SK-N-DZ (cell line): ENCODE measurements at regions not wholly inside any gene's neighbourhood (a gene's known extent, or its start where the extent isn't known, plus 50 kb on each side); places are given as distances from the start of the nearest gene placed in this dataset.
A peak's percentile ranks its signal among the peaks of the same experiment; 100 is the strongest.
"Not testable (repeated sequence)": the region's sequence is repeated elsewhere in the genome, so short reads cannot be mapped to it uniquely, and the experiment has no call there.

Experiments used
- DNase-seq: peaks from one replicate; pipeline ENCODE4 v3.0.0-alpha.2; 2015; ENCODE audit warnings: low spot score

DNA sequence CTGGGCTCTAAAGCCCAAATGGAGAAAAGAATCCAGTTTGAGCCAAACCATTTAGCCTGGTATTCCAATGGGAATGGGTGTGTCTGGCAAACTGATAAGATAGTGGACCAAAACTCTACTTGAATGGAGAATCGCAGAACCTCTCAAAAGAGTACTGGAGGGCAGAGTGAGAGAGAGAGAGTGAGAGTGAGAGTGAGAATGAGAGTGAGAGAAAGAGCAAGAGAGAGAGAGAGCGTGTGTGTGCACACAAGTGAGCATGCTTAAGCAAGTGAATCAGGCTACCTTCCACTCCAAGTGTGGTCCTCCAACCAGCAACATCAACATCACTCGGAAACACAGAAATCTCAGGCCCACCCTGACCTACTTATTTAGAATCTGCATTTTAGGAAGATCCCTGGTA is 58.8 kb downstream of the UQCRFS1 start:
- no peak for DNase-seq

DNA sequence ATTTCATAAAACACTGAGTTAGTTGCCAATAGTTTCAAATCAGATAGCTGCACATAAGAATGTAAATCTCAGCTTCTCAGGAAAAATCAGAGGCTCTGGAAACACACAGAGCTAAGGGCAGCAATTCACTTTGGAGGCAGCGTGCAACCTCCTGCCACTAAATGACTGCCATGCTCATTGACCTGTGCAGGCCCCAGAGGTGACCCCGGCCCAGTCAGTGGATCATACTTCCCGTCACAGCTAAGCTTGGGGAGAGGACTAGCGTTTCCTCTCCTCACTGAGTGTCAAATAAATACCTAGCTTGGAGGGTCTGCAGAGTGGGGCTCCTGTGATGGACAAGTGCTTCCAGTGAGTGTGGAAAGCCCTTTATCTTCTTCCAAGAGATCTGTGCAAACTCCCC is 67.2 kb downstream of the UQCRFS1 start:
- no peak for DNase-seq

DNA sequence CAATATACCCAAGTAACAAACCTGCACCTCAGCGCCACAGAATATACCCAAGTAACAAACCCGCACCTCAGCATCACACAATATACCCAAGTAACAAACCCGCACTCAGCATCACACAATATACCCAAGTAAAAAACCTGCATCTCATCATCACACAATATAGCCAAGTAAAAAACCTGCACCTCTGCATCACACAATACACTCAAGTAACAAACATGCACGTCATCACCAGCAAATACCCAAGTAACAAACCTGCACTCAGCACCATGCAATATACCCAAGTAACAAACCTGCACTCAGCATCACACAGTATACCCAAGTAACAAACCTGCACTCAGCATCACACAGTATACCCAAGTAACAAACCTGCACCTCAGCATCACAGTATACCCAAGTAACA is 69.8 kb downstream of the UQCRFS1 start:
- no peak for DNase-seq

DNA sequence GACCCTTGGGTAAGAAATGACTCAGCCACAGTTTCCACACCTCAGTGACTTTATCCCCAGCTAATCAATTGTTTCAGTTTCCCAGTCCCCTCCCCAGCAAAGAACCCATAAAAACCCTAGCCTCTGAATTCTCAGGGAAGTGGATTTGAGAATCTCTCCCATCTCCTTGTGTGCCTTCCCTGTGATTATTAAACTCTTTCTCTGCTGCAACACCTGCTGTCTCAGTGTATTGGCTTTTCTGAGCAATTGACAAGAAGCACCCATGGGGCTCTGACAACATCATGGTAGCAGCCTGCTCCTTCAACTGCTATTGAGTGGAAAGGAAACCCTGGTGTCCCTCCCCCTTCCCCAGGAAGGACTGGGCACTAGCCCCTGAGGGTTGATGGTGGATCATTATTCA is 73.7 kb downstream of the UQCRFS1 start:
- no peak for DNase-seq

DNA sequence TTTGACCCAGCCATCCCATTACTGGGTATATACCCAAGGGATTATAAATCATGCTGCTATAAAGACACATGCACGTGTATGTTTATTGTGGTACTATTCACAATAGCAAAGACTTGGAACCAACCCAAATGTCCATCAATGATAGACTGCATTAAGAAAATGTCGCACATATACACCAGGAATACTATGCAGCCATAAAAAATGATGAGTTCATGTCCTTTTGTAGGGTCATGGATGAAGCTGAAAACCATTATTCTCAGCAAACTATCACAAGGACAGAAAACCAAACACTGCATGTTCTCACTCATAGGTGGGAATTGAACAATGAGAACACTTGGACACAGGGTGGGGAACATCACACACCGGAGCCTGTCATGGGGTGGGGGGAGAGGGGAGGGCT is 74.7 kb downstream of the UQCRFS1 start:
- not testable (repeated sequence) for DNase-seq

DNA sequence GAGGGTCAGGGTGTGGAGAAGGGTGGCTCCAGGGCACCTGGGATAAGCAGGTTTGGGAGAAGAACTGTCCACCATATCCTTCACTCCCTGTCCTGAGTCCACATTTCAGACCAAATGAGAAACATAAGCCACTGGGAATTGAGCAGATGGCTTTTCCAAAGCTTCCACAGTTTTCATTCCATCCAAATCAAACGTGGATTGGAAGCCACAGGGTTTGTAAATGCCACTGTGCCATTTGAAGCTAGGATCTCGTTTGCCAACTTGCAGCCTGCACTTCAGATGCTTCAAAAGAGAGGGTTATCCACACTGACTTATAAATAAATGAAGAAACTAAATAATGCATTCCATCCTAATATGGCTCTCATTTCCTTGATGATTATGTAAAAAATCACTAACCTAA is 81.5 kb downstream of the UQCRFS1 start:
- no peak for DNase-seq

DNA sequence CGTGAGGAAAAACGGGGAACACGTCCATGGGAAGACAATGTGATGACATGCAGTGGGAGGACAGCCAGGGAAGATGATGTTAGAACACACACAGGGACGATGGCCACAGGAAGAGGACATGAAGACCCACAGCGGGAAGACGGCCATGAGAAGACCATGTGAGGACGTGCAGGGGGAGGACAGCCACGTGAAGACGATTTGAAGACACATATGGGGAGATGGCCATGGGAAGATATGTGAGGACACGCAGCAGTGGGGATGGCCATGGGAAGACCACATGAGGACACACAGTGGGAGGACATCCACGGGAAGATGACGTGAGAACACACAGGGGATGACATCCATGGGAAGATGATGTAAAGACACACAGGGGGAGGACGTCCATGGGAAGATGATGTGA is 83.8 kb downstream of the UQCRFS1 start:
- no peak for DNase-seq

DNA sequence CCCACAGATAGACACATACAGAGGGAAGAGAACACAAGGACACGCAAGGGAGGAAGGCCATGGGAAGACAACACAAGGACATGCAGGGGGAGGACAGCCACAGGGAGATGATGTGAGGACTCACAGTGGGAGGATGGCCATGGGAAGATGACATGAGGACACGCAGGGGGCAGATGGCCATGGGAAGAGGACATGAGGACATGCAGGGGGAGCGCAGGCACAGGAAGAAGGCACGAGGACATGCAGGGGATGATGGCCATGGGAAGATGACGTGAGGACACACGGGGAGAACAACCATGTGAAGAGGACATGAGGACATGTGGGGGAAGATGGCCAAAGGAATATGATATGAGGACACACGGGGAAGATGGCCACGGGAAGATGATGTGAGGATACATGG is 84.7 kb downstream of the UQCRFS1 start:
- DNase-seq, result no peak

DNA sequence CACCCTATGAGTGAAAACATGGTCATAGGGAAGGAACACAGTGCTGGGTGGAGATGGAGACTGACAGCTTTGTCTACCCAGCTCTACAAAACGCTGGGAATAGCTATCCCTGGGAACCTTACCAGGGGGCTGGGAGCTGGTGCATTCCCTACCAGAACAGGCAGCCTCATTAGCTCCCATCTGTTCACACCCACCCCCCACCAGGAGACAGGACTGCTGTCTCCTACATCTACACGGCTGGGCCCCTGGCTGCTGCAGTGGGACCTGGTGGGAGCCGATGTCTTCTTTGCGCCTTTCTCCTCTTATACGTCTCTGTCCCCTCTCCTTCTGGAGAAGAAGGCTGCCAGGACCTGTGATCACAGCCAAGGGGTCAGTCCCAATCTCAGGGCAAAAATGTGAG is 90.8 kb downstream of the UQCRFS1 start:
- no peak for DNase-seq

DNA sequence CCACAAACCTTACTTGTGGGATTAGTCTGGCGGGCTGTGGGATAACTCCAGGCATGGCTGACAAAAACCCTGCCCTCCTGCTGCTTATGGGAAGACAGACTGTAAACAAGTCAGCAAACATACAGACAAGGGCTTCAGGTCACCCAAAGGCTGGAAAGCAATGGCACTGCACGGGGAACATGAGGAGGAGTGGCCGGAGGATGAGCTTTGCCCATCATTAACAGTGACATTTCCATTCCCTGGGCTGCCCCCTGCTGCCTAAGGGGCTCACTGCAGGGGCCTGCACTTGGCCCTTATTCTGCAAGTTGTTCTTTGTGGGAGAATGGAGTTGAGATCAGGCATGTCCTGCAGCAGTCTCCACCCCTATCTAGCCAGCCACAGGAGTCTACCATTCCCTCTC is 91.3 kb downstream of the UQCRFS1 start:
- no peak for DNase-seq

DNA sequence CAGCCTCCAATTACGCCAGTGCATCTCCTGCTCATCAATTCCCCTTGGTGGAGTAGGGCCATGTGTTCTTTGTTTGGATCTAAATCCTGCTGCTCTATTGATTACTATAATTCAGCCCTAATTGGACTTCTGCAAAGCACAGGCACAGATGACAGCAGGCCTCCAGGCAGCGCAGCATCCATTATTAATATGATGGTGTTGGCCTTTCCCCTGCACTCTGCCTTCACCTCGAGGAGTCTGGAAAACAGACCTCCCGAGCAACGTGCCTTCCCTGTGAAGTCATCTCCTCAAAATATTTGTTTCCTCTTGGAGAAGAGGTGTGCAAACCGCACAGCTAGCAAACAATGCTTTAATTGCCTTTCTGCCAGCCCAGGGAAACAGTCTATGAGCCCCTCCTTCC is 92.5 kb downstream of the UQCRFS1 start:
- peak; percentile 77 for DNase-seq

DNA sequence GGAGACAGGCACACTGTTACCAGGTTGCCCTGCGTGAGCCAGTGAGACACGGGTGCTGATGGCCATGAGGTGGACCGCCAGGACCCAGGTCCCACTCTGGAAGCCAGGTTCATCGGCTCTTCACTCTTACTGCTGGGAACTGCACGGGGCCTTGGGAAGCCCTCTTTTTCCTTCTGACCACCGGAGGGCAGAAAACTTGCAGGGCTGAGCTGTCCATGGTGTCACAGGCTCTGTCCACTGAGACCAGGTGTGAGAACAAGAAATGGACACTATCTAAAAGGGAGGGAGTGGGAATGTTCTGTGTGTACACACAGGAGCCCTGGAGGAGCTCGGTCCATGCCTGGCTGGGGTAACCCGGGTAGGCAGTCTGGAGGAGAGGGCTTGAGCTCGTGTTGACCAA is 93.4 kb downstream of the UQCRFS1 start:
- DNase-seq, result peak; percentile 6

DNA sequence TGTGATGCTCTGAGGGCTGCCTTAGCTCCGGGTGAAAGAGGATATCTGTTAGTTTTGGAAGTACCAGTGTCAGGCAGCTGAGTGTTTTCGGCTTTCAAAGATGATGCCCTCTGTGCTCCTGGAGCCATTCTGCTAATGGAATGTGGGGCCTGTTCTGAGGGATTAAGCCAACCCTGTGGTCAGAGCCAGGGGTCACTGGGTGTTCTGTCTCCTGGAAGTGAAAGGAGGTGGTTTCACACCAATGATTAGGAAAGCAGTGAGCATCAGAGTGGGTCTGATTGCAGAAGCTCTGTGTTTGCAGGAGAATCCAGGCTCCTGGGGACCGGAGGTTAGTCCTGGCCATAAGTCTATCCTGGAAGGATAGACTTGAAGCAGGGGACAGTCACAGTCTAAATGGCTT is 94.6 kb downstream of the UQCRFS1 start:
- DNase-seq, result no peak

DNA sequence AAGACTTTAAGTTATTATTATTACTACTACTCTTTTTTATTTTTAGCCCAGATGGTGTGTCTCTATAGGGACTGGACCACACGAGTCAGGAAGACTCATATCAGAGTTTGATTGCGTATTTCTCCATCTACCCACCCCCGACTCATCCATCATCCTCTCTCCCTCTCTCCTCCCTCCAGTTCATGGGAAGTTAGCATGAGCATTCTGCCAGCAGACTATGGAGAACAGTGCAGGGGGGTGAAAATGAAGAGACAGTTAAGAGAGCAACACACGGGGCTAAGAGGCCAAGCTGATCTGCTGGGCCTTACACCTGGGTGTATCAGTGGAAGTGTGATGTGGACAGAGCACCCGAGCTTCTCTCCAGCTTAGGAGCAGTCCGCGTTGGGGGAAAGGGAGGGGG is 95.0 kb downstream of the UQCRFS1 start:
- DNase-seq, result no peak

DNA sequence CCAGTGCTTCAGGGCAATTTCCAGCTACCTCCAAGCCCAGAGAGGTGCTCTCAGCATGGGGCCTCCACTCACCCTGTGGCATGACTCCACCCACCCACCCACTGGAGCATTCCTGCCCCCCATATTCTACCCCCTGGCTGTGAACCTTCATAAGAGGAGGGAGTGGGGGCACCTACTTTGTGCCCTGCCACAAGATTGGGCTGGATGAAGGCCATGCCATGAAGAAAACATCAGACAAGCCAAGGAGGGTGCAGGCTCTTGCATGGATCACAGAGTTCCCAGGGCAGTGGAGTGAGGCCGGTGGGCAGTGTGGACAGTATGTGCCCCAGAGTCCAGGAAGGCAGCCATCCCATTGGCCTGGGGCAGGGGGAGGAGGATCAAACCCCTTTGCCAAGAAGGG is 97.8 kb downstream of the UQCRFS1 start:
- no peak for DNase-seq

DNA sequence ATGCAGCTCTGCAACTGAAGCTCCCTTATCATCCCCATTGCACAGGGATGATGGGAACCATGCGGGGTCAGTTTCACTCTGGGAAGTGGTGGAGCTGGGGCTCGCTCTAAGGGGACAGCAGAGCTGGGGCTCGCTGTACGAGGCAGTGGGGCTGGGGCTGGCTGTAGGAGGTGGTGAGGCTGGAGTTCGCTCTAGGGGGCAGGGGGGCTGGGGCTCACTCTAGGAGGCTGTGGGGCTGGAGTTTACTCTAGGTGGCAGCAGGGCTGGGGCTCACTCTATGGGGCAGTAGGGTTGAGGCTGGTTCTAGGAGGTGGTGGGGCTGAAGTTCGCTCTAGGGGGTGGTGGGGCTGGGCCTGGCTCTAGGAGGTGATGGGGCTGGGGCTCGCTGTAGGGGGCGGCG is 99.1 kb downstream of the UQCRFS1 start:
- DNase-seq, result no peak

DNA sequence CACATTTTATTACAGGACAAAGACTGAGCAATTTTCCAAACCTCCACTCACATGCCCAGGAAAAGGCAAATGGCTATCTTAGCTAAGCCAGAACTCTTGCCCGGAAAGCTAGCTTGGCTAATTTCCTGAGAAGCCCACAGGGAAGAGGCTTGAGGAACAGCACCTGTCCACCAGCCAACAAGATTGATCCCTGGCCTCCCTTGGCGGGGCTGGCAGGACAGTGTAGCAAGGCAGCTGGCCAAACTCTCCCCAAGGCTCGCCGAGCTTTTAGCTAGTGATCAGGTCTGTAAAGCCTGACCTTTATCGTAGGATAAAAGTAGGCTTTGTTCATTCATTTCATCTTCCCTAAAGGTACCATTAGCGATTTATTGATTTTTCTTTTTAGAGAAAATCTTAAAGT is 101.4 kb downstream of the UQCRFS1 start:
- DNase-seq, result no peak

DNA sequence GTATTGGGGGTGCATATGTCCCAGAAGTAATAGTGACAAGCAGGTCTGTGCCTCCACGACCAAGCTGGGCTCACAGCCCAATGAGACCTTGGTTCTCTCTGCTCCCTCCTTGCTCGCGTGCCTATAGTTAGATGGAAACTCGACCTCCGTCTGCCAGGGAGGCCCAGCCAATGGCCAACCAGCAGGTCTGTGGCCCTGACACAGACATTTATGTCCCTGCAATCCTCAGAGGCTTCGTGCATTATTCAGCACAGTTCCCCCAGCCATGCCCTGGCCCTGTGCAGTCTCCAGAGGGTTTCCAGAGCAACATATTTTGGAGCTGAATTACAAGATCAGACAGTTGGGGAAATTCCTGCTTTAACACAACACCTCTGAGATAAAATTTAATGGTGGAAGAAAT is 105.1 kb downstream of the UQCRFS1 start:
- DNase-seq, result no peak

DNA sequence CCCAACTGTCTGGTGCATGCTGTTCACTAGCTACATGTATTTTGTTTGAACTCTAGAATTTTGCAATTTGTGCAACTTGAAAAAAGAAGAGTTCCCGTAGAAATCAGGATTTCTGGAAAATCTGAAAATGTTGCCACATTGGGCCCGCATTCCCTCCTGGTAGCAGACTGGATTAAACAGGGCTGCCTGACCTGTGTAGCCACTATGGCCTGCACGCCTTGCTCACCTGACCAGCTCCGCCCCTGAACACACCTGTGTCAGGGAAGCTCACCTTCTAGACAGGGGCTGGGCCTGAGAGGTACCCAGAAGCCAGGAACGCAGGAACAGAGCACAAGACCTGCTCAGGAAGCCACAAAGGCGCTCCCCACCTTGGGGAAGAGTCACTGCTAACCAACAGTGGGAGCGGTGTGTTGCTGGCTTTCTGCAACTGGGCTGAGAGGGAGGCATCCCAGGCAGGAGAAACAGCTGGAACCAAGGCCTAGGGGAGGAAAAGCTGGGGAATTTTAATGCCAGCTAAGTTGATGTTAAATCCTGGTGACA is 106.5 kb downstream of the UQCRFS1 start:
- DNase-seq, result no peak

DNA sequence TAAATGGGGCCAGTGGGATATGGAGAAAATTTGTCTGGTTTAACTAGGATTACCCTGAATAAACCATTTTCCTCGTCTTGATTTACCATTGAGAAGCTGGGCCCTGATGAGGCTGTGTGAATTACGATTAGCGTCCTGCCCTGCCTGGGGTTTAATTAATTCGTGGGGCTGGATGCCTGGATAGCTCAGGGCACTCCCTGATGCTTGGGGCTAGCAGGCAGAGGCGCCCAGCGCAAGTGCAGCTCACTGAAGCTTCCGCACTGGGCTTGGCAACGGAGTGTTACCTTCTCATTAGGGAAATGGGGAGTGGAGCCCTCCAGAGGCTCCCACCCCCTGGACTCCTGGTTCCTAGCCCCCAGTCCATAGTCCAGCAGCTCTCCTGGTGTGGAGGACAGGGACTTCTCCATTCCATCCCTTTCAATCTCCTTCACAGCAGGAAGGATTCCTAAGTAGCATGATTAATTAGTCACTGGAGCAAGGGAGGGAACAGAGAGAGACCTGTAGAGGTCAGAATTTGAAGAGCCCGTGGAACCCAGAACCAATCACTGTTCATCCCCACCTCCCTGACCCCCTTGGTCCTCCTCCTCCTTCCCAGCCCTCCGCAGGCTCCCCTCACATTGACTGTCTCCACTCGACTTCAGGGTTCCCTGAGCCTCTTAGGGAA is 107.2 kb downstream of the UQCRFS1 start:
- DNase-seq, result no peak

DNA sequence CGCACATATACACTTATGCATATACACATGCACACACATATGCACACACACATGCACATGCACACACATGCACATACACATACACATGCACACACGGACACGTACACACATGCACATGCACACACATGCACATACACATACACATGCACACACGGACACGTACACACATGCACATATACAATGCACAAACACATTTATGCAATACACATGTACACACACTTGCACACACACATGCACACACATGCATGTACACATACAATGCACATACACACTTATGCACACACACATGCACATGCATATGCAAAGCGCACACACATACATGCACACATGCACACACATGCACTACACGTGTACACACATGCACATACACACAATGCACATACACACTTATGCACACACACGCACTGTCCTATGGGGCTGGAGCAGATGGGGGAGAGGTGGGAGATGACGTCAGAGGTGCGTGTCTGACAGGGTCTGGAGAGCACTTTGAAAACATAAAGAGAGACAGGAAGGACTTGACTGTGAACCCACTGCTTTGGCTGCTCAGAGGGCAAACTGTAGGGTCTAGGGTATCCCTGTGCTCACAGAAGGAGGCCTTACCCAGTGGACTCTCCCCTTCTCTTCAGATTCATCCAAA is 108.2 kb downstream of the UQCRFS1 start:
- no peak for DNase-seq

DNA sequence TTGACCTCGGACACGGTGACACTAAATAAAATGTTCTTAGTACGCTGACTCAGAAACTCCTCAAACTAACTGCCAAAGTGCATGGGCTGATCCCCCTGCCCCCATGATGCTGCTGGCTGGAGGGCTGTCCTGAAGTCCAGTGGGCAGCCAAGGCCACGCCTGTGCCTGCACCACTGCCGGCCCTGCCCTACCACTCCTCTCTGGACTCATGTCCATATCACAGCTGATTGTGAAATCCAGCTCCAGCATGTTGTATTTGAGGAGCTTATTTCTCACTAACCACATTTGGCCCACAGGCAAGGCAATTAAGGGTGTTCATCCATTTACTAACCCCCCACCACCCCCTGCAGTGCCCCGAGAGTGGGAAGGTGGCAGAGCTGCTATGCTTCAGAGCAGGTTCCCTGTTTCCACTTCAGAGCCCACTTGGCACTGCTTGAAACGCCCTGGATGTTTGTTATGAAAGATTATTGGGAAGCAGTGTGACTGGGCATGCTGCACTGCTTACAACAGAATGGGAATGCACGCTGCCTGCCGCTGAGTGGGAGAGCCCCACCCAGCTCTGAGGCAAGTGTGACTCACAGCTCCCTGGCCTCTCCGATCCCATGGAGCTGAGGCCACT is 114.0 kb downstream of the UQCRFS1 start:
- no peak for DNase-seq

DNA sequence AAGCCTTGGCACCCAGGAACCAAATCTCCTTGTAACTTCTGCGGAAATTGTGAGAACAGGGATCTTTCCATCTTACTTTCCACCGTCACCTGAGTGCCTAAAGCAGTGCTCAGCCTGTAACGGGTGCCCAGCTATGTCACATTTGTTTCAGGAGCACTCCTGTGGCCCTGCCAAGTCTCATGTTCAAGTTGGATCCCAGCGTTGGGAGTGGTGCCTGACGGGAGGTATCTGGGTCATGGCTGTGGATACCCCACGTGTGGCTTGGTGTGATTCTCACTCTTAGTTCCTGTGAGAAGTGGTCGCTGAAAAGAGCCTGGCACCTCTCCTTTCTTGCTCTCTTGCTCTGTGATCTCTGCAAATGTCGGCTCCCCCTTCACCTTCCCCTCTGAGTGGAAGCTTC is 114.9 kb downstream of the UQCRFS1 start:
- no peak for DNase-seq
